H1 (cell line): ENCODE measurements at regions not wholly inside any gene's neighbourhood (a gene's known extent, or its start where the extent isn't known, plus 50 kb on each side); places are given as distances from the start of the nearest gene placed in this dataset.

Experiments
- CTCF ChIA-PET: fragments of 300-600 bp; sonication (Branson Sonifier 250); formaldehyde crosslinking; loops from one replicate; lab custom pipeline; 2021; ENCODE audit not compliant: partially characterized antibody; lab: Charles Lee
- POLR2A ChIA-PET: fragments of 300-600 bp; sonication (Branson Sonifier 250); formaldehyde crosslinking; loops from one replicate; lab custom pipeline; 2021; ENCODE audit warnings: inconsistent platforms; ENCODE audit not compliant: partially characterized antibody; lab: Charles Lee
- DNase-seq, 2 experiments: peaks; one replicate each; pipeline versions ENCODE4 v3.0.0 to v3.0.0-alpha.2; 2010 to 2022; ENCODE audit warnings: low spot score in 2 of 2, low read depth in 1 of 2, mixed read lengths in 1 of 2
- FAIRE-seq: peaks from 2 replicates; lab custom pipeline; 2011; peaks lifted over from hg19 to GRCh38; lab: Jason Lieb, UNC
- H2AFZ ChIP-seq: 2 replicates; pipeline ENCODE4 v1.8.1; 2012; ENCODE audit warnings: low read length, inconsistent platforms
- H2AK5ac ChIP-seq: 2 replicates; pipeline ENCODE4 v1.6.1; 2013; ENCODE audit warnings: low read depth, low read length
- H2BK120ac ChIP-seq: replicated peaks from 2 replicates; pipeline ENCODE3; 2013; ENCODE audit warnings: low read depth, low read length, inconsistent platforms
- H2BK12ac ChIP-seq: 2 replicates; pipeline ENCODE4 v1.6.1; 2013; ENCODE audit warnings: low read depth, low read length
- H2BK15ac ChIP-seq: 2 replicates; pipeline ENCODE4 v1.6.1; 2013; ENCODE audit warnings: low read length
- H2BK20ac ChIP-seq: 2 replicates; pipeline ENCODE4 v1.6.1; 2013; ENCODE audit warnings: low read length
- H2BK5ac ChIP-seq: 2 replicates; pipeline ENCODE4 v1.6.1; 2013; ENCODE audit warnings: low read depth, low read length
- H3K14ac ChIP-seq: 2 replicates; pipeline ENCODE4 v1.6.1; 2013; ENCODE audit warnings: inconsistent platforms; ENCODE audit not compliant: insufficient read length
- H3K18ac ChIP-seq: 2 replicates; pipeline ENCODE4 v1.6.1; 2013; ENCODE audit warnings: low read length; ENCODE audit errors: extremely low read depth
- H3K23ac ChIP-seq: 2 replicates; pipeline ENCODE4 v1.6.1; 2013; ENCODE audit warnings: inconsistent platforms; ENCODE audit not compliant: insufficient read length
- H3K23me2 ChIP-seq: 2 replicates; pipeline ENCODE4 v1.6.1; 2013; ENCODE audit warnings: low read depth, low read length
- H3K27ac ChIP-seq: 2 replicates; pipeline ENCODE4 v1.6.1; 2011; ENCODE audit warnings: low read depth, low read length, inconsistent platforms
- H3K27me3 ChIP-seq, 4 experiments: replicated peaks in 1 of 4; 1 replicate in 1 of 4; 2 replicates in 3 of 4; pipeline versions ENCODE4 v1.6.1 to v1.8.1; 2011 to 2013; ENCODE audit warnings: low read length in 3 of 4, mild to moderate bottlenecking in 3 of 4, inconsistent platforms in 2 of 4, mixed read lengths in 2 of 4, moderate library complexity in 1 of 4; ENCODE audit not compliant: control insufficient read depth in 3 of 4, insufficient read depth in 3 of 4; ENCODE audit errors: extremely low read depth in 1 of 4
- H3K36me3 ChIP-seq, 4 experiments: 2 replicates each; pipeline versions ENCODE4 v1.6.1 to v1.8.1; 2011 to 2013; ENCODE audit warnings: mild to moderate bottlenecking in 4 of 4, low read length in 3 of 4, moderate library complexity in 2 of 4, control low read depth in 1 of 4, inconsistent platforms in 1 of 4; ENCODE audit not compliant: insufficient read depth in 4 of 4, control insufficient read depth in 2 of 4
- H3K4ac ChIP-seq: replicated peaks from 2 replicates; pipeline ENCODE3; 2013; ENCODE audit warnings: low read length, low read depth, mixed read lengths, inconsistent platforms; ENCODE audit not compliant: insufficient read length
- H3K4me1 ChIP-seq, 4 experiments: replicated peaks in 1 of 4; 1 replicate in 1 of 4; 2 replicates in 3 of 4; pipeline versions ENCODE4 v1.6.1 to v1.8.1; 2011 to 2013; ENCODE audit warnings: low read length in 3 of 4, inconsistent platforms in 2 of 4, mixed read lengths in 1 of 4; ENCODE audit not compliant: insufficient read depth in 4 of 4, control insufficient read depth in 3 of 4
- H3K4me2 ChIP-seq, 2 experiments: 2 replicates each; pipeline versions ENCODE4 v1.6.1 to v1.8.1; 2011 to 2013; ENCODE audit warnings: low read depth in 2 of 2, low read length in 2 of 2, control low read depth in 1 of 2, inconsistent platforms in 1 of 2, mild to moderate bottlenecking in 1 of 2; ENCODE audit not compliant: insufficient read depth in 1 of 2
- H3K4me3 ChIP-seq, 4 experiments: fragments of 200-600, 300-600 bp in 1 of 4; sonication (generic), shearing (Covaris generic), sonication (Bioruptor Twin) in 1 of 4; 2 replicates each; pipeline versions ENCODE4 v1.5.1 to v1.8.1; 2011 to 2016; ENCODE audit warnings: low read length in 4 of 4, low read depth in 3 of 4, control low read depth in 2 of 4, inconsistent platforms in 2 of 4, mild to moderate bottlenecking in 2 of 4, mixed read lengths in 1 of 4, moderate library complexity in 1 of 4; ENCODE audit not compliant: insufficient read depth in 2 of 4; ENCODE audit errors: extremely low read depth in 1 of 4
- H3K56ac ChIP-seq: replicated peaks from 2 replicates; pipeline ENCODE3; 2013; ENCODE audit warnings: low read depth, mild to moderate bottlenecking, mixed read lengths, low read length, inconsistent platforms; ENCODE audit not compliant: insufficient read length
- H3K79me1 ChIP-seq: 2 replicates; pipeline ENCODE4 v1.6.1; 2013; ENCODE audit warnings: low read depth, low read length, control low read depth
- H3K79me2 ChIP-seq, 2 experiments: 2 replicates each; pipeline versions ENCODE4 v1.6.1 to v1.8.1; 2012 to 2013; ENCODE audit warnings: low read length in 2 of 2, mild to moderate bottlenecking in 2 of 2, inconsistent platforms in 1 of 2; ENCODE audit not compliant: insufficient read depth in 2 of 2, control insufficient read depth in 1 of 2
- H3K9ac ChIP-seq, 4 experiments: replicated peaks in 1 of 4; 1 replicate in 1 of 4; 2 replicates in 3 of 4; pipeline versions ENCODE4 v1.6.1 to v1.8.1; 2011 to 2013; ENCODE audit warnings: low read depth in 3 of 4, low read length in 3 of 4, control low read depth in 2 of 4, mild to moderate bottlenecking in 2 of 4, moderate library complexity in 2 of 4, inconsistent platforms in 1 of 4; ENCODE audit errors: extremely low read depth in 1 of 4
- H3K9me3 ChIP-seq, 2 experiments: 2 replicates each; pipeline versions ENCODE4 v1.6.1 to v1.8.1; 2012 to 2013; ENCODE audit warnings: mild to moderate bottlenecking in 2 of 2, moderate library complexity in 2 of 2, control low read depth in 1 of 2, inconsistent platforms in 1 of 2, low read depth in 1 of 2, low read length in 1 of 2, mixed read lengths in 1 of 2; ENCODE audit not compliant: insufficient read depth in 2 of 2
- H4K20me1 ChIP-seq, 2 experiments: replicated peaks in 1 of 2; 2 replicates each; pipeline versions ENCODE3 to v1.8.1; 2011 to 2013; ENCODE audit warnings: inconsistent platforms in 2 of 2, low read length in 2 of 2, mild to moderate bottlenecking in 1 of 2; ENCODE audit not compliant: insufficient read depth in 2 of 2, control insufficient read depth in 1 of 2
- H4K5ac ChIP-seq: 2 replicates; pipeline ENCODE4 v1.6.1; 2013; ENCODE audit warnings: low read length, low read depth, mixed read lengths, inconsistent platforms; ENCODE audit not compliant: insufficient read length
- H4K8ac ChIP-seq: 2 replicates; pipeline ENCODE4 v1.8.0; 2013; ENCODE audit warnings: mild to moderate bottlenecking, moderate library complexity, low read length, inconsistent platforms; ENCODE audit not compliant: insufficient read depth; ENCODE audit errors: extremely low read depth
- H4K91ac ChIP-seq: replicated peaks from 2 replicates; pipeline ENCODE3; 2013; ENCODE audit warnings: low read length, mixed read lengths, inconsistent platforms; ENCODE audit not compliant: insufficient read length
- CHD1 ChIP-seq: IDR thresholded peaks from 2 replicates; pipeline ENCODE4 v1.6.1; 2012; ENCODE audit warnings: low read depth, low read length, improper control_type of control experiment
- CREB1 ChIP-seq: IDR thresholded peaks from 2 replicates; pipeline ENCODE4 v1.6.1; 2012; ENCODE audit warnings: inconsistent platforms
- CTCF ChIP-seq, 3 experiments: IDR thresholded peaks; 1 replicate in 2 of 3; 2 replicates in 1 of 3; pipeline versions ENCODE4 v1.5.1 to v1.6.1; 2011; ENCODE audit warnings: low read length in 3 of 3, mild to moderate bottlenecking in 3 of 3, inconsistent platforms in 2 of 3, low read depth in 1 of 3, moderate library complexity in 1 of 3; ENCODE audit not compliant: insufficient read depth in 1 of 3; ENCODE audit errors: control extremely low read depth in 1 of 3
- GTF2F1 ChIP-seq: IDR thresholded peaks from 2 replicates; pipeline ENCODE4 v1.6.1; 2012; ENCODE audit warnings: low read depth, low read length, improper control_type of control experiment, borderline replicate concordance
- JUND ChIP-seq: IDR thresholded peaks from 2 replicates; pipeline ENCODE4 v1.6.1; 2011; ENCODE audit warnings: mild to moderate bottlenecking, improper control_type of control experiment, low read length
- MAFK ChIP-seq: IDR thresholded peaks from 2 replicates; pipeline ENCODE4 v1.6.1; 2012; ENCODE audit warnings: low read depth, mild to moderate bottlenecking, improper control_type of control experiment, low read length
- PHF8 ChIP-seq: fragments of 200-600 bp; sonication (generic); conservative IDR thresholded peaks from 2 replicates; pipeline ENCODE4 v1.7.1; 2012; ENCODE audit warnings: low read depth, mild to moderate bottlenecking, inconsistent platforms, low read length, moderate library complexity
- POLR2AphosphoS5 ChIP-seq: IDR thresholded peaks from 2 replicates; pipeline ENCODE4 v1.6.1; 2011; ENCODE audit warnings: low read depth, low read length
- POU5F1 ChIP-seq: IDR thresholded peaks from 2 replicates; pipeline ENCODE4 v1.6.1; 2011; ENCODE audit warnings: low read depth, mild to moderate bottlenecking, low read length, moderate library complexity
- SAP30 ChIP-seq: fragments of 300-600 bp; sonication (generic); IDR thresholded peaks from 2 replicates; pipeline ENCODE4 v1.7.1; 2012; ENCODE audit warnings: low read length, moderate library complexity, mild to moderate bottlenecking, inconsistent platforms; ENCODE audit not compliant: insufficient read depth, insufficient replicate concordance
- SP2 ChIP-seq: IDR thresholded peaks from 2 replicates; pipeline ENCODE4 v1.6.1; 2012; ENCODE audit warnings: mild to moderate bottlenecking, low read length, inconsistent platforms
- TAF1 ChIP-seq: IDR thresholded peaks from 2 replicates; pipeline ENCODE4 v1.6.1; 2011; ENCODE audit warnings: mild to moderate bottlenecking, low read depth, low read length
- TF ChIP-seq, protein P1 (sequence below): IDR thresholded peaks from 2 replicates; pipeline ENCODE4 v1.6.1; 2012; ENCODE audit warnings: inconsistent platforms

DNA sequence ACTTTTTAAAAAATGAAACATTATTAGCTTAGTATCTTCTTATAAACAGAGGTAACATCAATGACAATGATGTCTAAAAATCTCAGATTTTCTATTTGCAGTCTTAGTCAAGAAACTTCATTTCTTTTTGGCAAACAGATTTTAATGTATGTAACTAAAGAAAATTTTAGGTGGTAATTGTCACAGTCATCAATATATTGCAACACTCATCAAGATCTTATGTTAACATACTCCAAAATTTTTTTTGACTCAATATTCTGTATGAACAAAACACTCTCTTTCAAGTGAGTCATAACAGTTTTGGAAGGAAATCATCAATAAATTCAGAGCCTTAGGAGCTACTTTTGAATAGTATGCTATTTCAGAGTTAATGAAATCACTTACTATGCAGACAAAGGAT, 1507.6 kb downstream of the SLITRK1 start:
- Histone ChIP-seq H3K4me2 (no peak overlapping the region), H2BK120ac (no peak overlapping the region), H2BK12ac (no peak overlapping the region), H3K14ac (no peak overlapping the region), H3K9ac (no peak overlapping the region), H3K27ac (no peak overlapping the region), H3K79me1 (no peaks in the 10 kb centered on the region), H2AK5ac (no peak overlapping the region), H3K56ac (no peak overlapping the region), H2BK20ac (no peak overlapping the region), H3K27me3 (peaks cover 0 to 1% (median 0%) of the 10 kb centered on the region in 4 experiments; a peak in 1 of 7 replicates), H4K20me1 (no peaks in the 10 kb centered on the region), H3K36me3 (no peaks in the 10 kb centered on the region), H2BK5ac (no peak overlapping the region), H3K23me2 (no peaks in the 10 kb centered on the region), H4K5ac (no peak overlapping the region), H4K91ac (no peak overlapping the region), H3K18ac (no peak overlapping the region), H3K4me1 (no peaks in the 10 kb centered on the region), H2AFZ (no peak overlapping the region), H3K9me3 (no peaks in the 10 kb centered on the region), H2BK15ac (no peak overlapping the region), H3K23ac (no peak overlapping the region), H3K4ac (no peak overlapping the region), H3K4me3 (no peak overlapping the region), H3K79me2 (no peaks in the 10 kb centered on the region), H4K8ac (no peak overlapping the region)
- no peak for FAIRE-seq
- no peak for DNase-seq
- ChIA-PET POLR2A (no interaction called here), CTCF (no interaction called here)
- TF ChIP-seq CTCF (IDR thresholded peaks at IDR 0.05; ENCODE audit: control extremely low read depth in 1 of 3, insufficient read depth in 1 of 3, low read depth in 1 of 3, low read length in 3 of 3), result no peak
- no peak for TF ChIP-seq CREB1
- TF ChIP-seq POLR2AphosphoS5, result no peak
- no peak for TF ChIP-seq SAP30
- TF ChIP-seq TAF1, result no peak
- no peak for TF ChIP-seq PHF8
- no peak for TF ChIP-seq POU5F1
- TF ChIP-seq, protein P1, sequence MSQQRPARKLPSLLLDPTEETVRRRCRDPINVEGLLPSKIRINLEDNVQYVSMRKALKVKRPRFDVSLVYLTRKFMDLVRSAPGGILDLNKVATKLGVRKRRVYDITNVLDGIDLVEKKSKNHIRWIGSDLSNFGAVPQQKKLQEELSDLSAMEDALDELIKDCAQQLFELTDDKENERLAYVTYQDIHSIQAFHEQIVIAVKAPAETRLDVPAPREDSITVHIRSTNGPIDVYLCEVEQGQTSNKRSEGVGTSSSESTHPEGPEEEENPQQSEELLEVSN, result no peak
- TF ChIP-seq MAFK, result no peak
- no peak for TF ChIP-seq GTF2F1
- TF ChIP-seq CHD1, result no peak
- TF ChIP-seq SP2, result no peak
- TF ChIP-seq JUND, result no peak
